ENCODE measurements at regions not wholly inside any gene's neighbourhood (a gene's known extent, or its start where the extent isn't known, plus 50 kb on each side); places are given as distances from the start of the nearest gene placed in this dataset.
"Not testable (repeated sequence)": the region's sequence is repeated elsewhere in the genome, so short reads cannot be mapped to it uniquely, and the experiment has no call there.

- TF ChIP-seq ZNF281 (CRISPR knock-in tag; IDR thresholded peaks at IDR 0.05); CTCF (IDR thresholded peaks at IDR 0.05); NR1H2 (CRISPR knock-in tag; IDR thresholded peaks at IDR 0.05); TEAD4 (CRISPR knock-in tag; IDR thresholded peaks at IDR 0.05); ATF2 (CRISPR knock-in tag; IDR thresholded peaks at IDR 0.05; ENCODE audit: borderline replicate concordance, low read depth); ZNF512 (CRISPR knock-in tag; IDR thresholded peaks at IDR 0.05; ENCODE audit: borderline replicate concordance): not testable (repeated sequence)
Measured at GRCh38 chr15:20343395-20344211, 198.0 kb downstream of the GOLGA6L6 start.
